ENCODE measurements at regions not wholly inside any gene's neighbourhood (a gene's known extent, or its start where the extent isn't known, plus 50 kb on each side); places are given as distances from the start of the nearest gene placed in this dataset.

DNA sequence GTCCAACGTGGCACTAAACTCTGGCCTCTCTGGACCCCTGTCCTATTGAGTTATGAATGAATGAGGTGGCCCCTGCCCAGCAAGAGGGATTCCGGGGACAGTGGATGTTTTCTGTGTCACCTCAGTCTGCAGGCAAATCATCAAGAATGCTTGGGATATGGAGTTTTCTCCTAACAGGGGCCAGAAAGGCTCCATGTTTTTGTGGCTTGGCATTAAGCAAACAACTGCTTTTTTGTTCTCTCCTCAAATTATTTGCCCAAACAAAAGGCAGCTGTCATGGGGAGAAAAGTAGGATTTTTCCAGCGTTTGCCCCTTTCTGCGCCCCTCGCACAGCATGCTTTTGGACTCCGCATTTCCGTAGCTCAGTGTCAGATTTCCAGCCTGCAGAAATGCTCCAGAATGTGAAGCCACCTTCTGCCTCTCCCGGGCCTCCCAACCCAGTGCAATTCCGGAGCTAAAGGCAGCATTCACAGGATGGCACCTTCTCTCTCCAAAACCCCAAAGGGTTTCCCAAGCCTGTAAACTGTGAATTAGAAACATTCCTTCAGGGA lies 553.3 kb downstream of the CCDC171 start:
- no peaks in the 10 kb centered on the region for H3K36me3 ChIP-seq (ENCODE audit: control insufficient read depth in 4 of 4, insufficient read depth in 3 of 4, low read depth in 1 of 4, low read length in 3 of 4)
- H3K4me3 ChIP-seq (ENCODE audit: low read depth in 1 of 3, low read length in 3 of 3) = no peak overlapping the region
- H3K9me3 ChIP-seq (ENCODE audit: control insufficient read depth in 4 of 4, low read length in 3 of 4) = no peaks in the 10 kb centered on the region
- no peak overlapping the region for H3K9ac ChIP-seq (ENCODE audit: low read depth in 1 of 2, low read length in 2 of 2)
- 77% methylated on average over 9 of the region's 9 CpGs for WGBS
- TF ChIP-seq YY1 (IDR thresholded peaks at IDR 0.05) (no peak), CTCF (IDR thresholded peaks at IDR 0.05; ENCODE audit: low read depth, low read length, missing input control) (no peak), EGR1 (IDR thresholded peaks at IDR 0.05; ENCODE audit: low read depth in 2 of 2) (no peak), HNF4A (conservative IDR thresholded peaks at IDR 0.05) (no peak), RAD21 (IDR thresholded peaks at IDR 0.05) (no peak), FOXA1 (IDR thresholded peaks at IDR 0.05) (no peak), GABPA (IDR thresholded peaks at IDR 0.05 in 1 of 2, conservative IDR thresholded peaks at IDR 0.05 in 1 of 2) (no peak), FOXA2 (IDR thresholded peaks at IDR 0.05) (no peak), HNF4G (IDR thresholded peaks at IDR 0.05) (no peak), SP1 (IDR thresholded peaks at IDR 0.05) (no peak), RXRA (IDR thresholded peaks at IDR 0.05) (no peak)
- DNase-seq (ENCODE audit: low spot score) = no peak
- H3K27me3 ChIP-seq (ENCODE audit: control insufficient read depth in 4 of 4, insufficient read depth in 4 of 4, low read length in 3 of 4) = peaks cover 0 to 4% (median 0%) of the 10 kb centered on the region in 4 donors
- H3K4me1 ChIP-seq (ENCODE audit: control insufficient read depth in 4 of 4, insufficient read depth in 4 of 4, low read length in 3 of 4) = no peaks in the 10 kb centered on the region
- H3K27ac ChIP-seq (ENCODE audit: low read depth in 1 of 2, low read length in 2 of 2) = no peak overlapping the region

DNA sequence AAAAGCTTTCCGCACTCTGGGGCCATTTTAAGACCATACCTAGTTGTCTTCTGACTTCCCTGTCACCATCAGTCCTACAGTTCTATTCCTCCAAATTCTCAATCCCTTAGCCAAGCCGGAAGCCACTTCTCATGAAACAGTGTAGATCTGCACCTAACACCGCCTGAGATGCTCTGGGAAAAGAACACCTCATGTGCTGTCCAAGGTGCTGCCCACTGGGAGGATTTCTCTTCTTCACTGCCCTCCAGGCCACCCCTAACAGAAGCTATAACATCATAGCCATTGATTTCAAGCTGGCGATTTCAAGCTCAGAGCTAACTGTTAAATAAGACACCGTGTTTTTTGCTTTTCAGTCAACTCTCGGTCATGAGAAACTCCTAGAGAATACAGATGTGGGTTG lies 559.3 kb downstream of the CCDC171 start:
- no peaks in the 10 kb centered on the region for H3K4me1 ChIP-seq (ENCODE audit: control insufficient read depth in 4 of 4, insufficient read depth in 4 of 4, low read length in 3 of 4)
- TF ChIP-seq HNF4G (IDR thresholded peaks at IDR 0.05) = no peak
- no peak for TF ChIP-seq TAF1 (conservative IDR thresholded peaks at IDR 0.05)
- peak; percentile 74 for TF ChIP-seq REST (IDR thresholded peaks at IDR 0.05)
- TF ChIP-seq EGR1 (IDR thresholded peaks at IDR 0.05; ENCODE audit: low read depth in 2 of 2) = no peak
- TF ChIP-seq YY1 (IDR thresholded peaks at IDR 0.05) = no peak
- no peak for TF ChIP-seq FOXA1 (IDR thresholded peaks at IDR 0.05)
- TF ChIP-seq GABPA (IDR thresholded peaks at IDR 0.05 in 1 of 2, conservative IDR thresholded peaks at IDR 0.05 in 1 of 2) = no peak

DNA sequence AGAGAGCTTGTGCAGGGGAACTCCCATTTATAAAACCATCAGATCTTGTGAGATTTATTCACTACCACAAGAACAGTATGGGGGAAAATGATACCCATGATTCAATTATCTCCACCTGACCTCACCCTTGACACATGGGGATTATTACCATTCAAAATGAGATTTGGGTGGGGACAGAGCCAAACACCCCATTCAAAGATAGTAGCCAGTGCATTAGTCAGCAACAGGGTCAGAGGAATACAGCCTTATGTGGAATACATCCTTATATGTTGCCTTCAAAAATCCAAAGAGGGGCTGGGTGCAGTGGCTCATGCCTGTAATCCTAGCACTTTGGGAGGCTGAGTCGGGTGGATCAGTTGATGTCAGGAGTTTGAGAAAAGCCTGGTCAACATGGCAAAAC lies 563.2 kb downstream of the CCDC171 start:
- WGBS = 83% methylated on average over 1 of the region's 1 CpG
- no peaks in the 10 kb centered on the region for H3K4me1 ChIP-seq (ENCODE audit: control insufficient read depth in 4 of 4, insufficient read depth in 4 of 4, low read length in 3 of 4)
- H3K4me3 ChIP-seq (ENCODE audit: low read depth in 1 of 3, low read length in 3 of 3) = no peak overlapping the region
- no peak overlapping the region for H3K27ac ChIP-seq (ENCODE audit: low read depth in 1 of 2, low read length in 2 of 2)
- H3K36me3 ChIP-seq (ENCODE audit: control insufficient read depth in 4 of 4, insufficient read depth in 3 of 4, low read depth in 1 of 4, low read length in 3 of 4) = no peaks in the 10 kb centered on the region
- DNase-seq (ENCODE audit: low spot score) = no peak
- H3K9ac ChIP-seq (ENCODE audit: low read depth in 1 of 2, low read length in 2 of 2) = no peak overlapping the region
- no peaks in the 10 kb centered on the region for H3K27me3 ChIP-seq (ENCODE audit: control insufficient read depth in 4 of 4, insufficient read depth in 4 of 4, low read length in 3 of 4)
- no peaks in the 10 kb centered on the region for H3K9me3 ChIP-seq (ENCODE audit: control insufficient read depth in 4 of 4, low read length in 3 of 4)
- TF ChIP-seq CTCF (IDR thresholded peaks at IDR 0.05; ENCODE audit: low read depth, low read length, missing input control) (no peak), FOXA1 (IDR thresholded peaks at IDR 0.05) (no peak), RXRA (IDR thresholded peaks at IDR 0.05) (no peak), YY1 (IDR thresholded peaks at IDR 0.05) (no peak), REST (IDR thresholded peaks at IDR 0.05) (no peak)
- TF ChIP-seq, protein P1, sequence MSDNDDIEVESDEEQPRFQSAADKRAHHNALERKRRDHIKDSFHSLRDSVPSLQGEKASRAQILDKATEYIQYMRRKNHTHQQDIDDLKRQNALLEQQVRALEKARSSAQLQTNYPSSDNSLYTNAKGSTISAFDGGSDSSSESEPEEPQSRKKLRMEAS (IDR thresholded peaks at IDR 0.05) = no peak

More for the DNA sequence above, 559.3 kb downstream of the CCDC171 start:
- no peaks in the 10 kb centered on the region for H3K9me3 ChIP-seq (ENCODE audit: control insufficient read depth in 4 of 4, low read length in 3 of 4)
- H3K4me3 ChIP-seq (ENCODE audit: low read depth in 1 of 3, low read length in 3 of 3) = no peak overlapping the region
- no peak overlapping the region for H3K9ac ChIP-seq (ENCODE audit: low read depth in 1 of 2, low read length in 2 of 2)
- H3K36me3 ChIP-seq (ENCODE audit: control insufficient read depth in 4 of 4, insufficient read depth in 3 of 4, low read depth in 1 of 4, low read length in 3 of 4) = no peaks in the 10 kb centered on the region
- no peak for DNase-seq (ENCODE audit: low spot score)
- 86% methylated on average over 6 of the region's 6 CpGs for WGBS
- H3K27me3 ChIP-seq (ENCODE audit: control insufficient read depth in 4 of 4, insufficient read depth in 4 of 4, low read length in 3 of 4) = no peaks in the 10 kb centered on the region
- no peak overlapping the region for H3K27ac ChIP-seq (ENCODE audit: low read depth in 1 of 2, low read length in 2 of 2)

Measured in liver (tissue), 8 donors.